Effector memory CD4-positive, alpha-beta T cell (primary cell): ENCODE measurements at regions not wholly inside any gene's neighbourhood (a gene's known extent, or its start where the extent isn't known, plus 50 kb on each side); places are given as distances from the start of the nearest gene placed in this dataset.

Experiments
- DNase-seq, 3 donors: peaks; one replicate each; pipeline ENCODE4 v3.0.0-alpha.2; 2020
- H3K27ac ChIP-seq: 2 replicates; pipeline ENCODE4 v1.7.0; 2013; ENCODE audit warnings: mild to moderate bottlenecking, low read length, moderate library complexity; ENCODE audit not compliant: insufficient read depth, poor library complexity, severe bottlenecking
- H3K27me3 ChIP-seq: replicated peaks from 2 replicates; pipeline ENCODE4 v1.7.0; 2013; ENCODE audit warnings: mild to moderate bottlenecking, low read length; ENCODE audit not compliant: insufficient read depth, control insufficient read depth, poor library complexity, severe bottlenecking
- H3K36me3 ChIP-seq: 2 replicates; pipeline ENCODE4 v1.7.0; 2013; ENCODE audit warnings: mild to moderate bottlenecking, low read length, moderate library complexity; ENCODE audit not compliant: control insufficient read depth, insufficient read depth
- H3K4me1 ChIP-seq: 2 replicates; pipeline ENCODE4 v1.7.0; 2013; ENCODE audit warnings: low read length, mild to moderate bottlenecking; ENCODE audit not compliant: control insufficient read depth, insufficient read depth, poor library complexity, severe bottlenecking
- H3K4me3 ChIP-seq: 2 replicates; pipeline ENCODE4 v1.7.0; 2013; ENCODE audit warnings: low read length, low read depth, mild to moderate bottlenecking; ENCODE audit not compliant: insufficient read depth, poor library complexity, severe bottlenecking
- H3K9me3 ChIP-seq: 2 replicates; pipeline ENCODE4 v1.7.0; 2013; ENCODE audit warnings: mild to moderate bottlenecking, low read length, moderate library complexity; ENCODE audit not compliant: control insufficient read depth

DNA sequence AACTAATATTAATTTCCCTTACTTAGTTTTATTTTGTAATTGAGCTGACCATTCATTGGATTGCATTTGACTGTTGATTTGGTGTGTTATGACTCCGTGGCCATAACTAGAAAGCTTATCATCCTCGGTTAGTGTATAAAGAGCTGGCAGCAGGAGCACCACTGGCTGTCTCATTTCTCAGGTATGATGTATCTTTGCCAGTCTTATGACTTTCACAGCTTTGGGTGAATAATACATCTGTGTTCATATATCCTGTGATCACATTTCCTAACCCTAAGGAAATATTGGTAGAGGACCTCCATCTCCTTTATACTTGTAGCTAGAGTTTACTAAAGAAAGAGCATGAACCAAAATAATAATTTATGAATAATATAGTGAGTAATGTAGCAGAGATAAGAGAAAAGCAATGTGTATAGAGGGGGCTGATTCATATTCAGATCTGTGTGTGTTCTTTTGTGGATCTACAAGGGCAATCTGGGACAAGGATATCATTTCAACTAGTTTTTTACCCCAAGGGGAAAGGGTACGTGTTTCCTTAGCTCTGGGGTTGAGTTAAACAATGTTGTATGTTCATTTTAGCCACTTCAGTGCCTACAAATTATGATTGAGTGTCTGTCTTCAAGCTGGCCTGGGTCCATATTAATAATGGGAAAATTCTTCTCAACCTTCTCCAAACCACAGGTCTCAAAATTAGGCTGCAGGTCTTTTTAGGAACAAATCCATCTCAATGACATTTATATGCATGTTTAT lies 901.7 kb downstream of the NTRK3 start:
- Histone ChIP-seq H3K27ac (no peak overlapping the region), H3K36me3 (no peaks in the 10 kb centered on the region), H3K4me3 (no peak overlapping the region), H3K27me3 (no peaks in the 10 kb centered on the region), H3K9me3 (no peaks in the 10 kb centered on the region), H3K4me1 (no peaks in the 10 kb centered on the region)
- DNase-seq = no peak

DNA sequence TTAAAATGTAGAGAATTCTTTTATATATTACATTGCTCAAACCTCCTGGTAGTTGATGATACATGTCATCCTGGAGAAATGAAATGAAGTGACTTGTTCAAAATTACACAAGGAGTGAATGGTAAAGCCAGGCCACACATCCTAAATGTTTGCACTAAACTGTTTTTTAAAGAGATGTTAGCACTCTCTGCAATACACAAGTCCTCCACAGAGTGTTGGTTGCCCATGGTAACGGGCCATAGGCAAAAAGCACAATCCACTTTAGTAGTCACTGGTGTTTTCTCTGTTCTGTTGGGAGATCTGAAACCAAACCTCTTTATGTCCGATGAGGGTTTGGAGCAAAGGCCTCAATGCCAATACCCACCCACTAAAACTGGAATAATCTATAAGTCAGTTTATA lies 907.4 kb downstream of the NTRK3 start:
- H3K27ac ChIP-seq = no peak overlapping the region
- H3K4me1 ChIP-seq = no peaks in the 10 kb centered on the region
- no peak for DNase-seq
- H3K9me3 ChIP-seq = no peaks in the 10 kb centered on the region
- no peak overlapping the region for H3K4me3 ChIP-seq
- no peaks in the 10 kb centered on the region for H3K27me3 ChIP-seq
- no peaks in the 10 kb centered on the region for H3K36me3 ChIP-seq

DNA sequence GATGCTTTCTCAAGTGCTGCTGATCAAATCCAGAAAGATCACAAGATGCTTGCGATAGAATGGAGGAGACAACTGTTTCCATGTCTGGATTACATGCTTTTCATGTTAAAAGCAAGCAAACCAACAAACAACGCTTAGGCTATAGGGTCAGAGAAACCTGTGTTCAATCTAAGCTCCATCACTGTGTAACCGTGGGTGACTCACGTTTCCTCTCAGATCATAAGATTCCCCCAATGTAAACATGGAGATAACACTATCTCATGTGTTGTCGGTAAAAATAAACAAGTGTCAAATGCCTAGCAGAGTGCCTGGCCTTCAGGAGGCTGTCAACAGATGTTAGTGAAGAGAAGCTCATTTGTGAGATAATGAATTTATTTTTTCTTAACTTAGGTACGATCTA lies 907.8 kb downstream of the NTRK3 start:
- no peaks in the 10 kb centered on the region for H3K4me1 ChIP-seq
- H3K27ac ChIP-seq = no peak overlapping the region
- no peak overlapping the region for H3K4me3 ChIP-seq
- no peak for DNase-seq
- H3K9me3 ChIP-seq = no peaks in the 10 kb centered on the region
- no peaks in the 10 kb centered on the region for H3K27me3 ChIP-seq
- H3K36me3 ChIP-seq = no peaks in the 10 kb centered on the region

DNA sequence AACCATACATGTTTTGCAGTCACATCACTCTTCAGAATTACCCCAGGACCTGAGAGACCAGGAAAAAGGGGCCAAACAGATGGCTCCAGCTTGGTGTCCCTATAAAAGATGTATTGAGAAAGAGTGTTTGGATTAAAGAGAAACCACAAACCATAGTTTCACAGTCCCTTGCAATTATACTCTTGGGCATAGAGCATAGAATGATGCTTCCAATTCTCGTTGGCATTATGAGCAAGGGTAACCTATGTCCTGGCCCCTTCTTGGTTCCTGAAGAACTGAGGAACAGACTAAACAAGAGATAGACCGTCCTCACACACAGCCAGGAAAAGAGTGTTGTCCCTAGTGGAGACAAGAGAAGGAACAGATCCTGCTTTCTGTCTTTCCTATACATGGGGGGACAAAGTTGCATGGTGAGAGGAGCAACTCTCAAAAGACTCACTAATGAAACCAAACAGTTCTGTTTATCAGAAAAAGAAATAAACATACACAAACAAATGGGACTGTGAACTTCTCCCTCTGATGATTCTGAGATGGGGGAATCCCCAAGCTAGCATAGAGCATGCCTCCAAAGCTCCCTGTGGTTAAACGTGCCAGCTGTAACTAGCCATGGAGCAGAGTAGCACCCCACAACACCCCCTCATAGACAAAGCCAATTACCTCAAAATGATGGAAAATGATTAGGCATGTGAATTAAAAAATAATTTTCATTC lies 908.6 kb downstream of the NTRK3 start:
- DNase-seq = no peak
- Histone ChIP-seq H3K4me1 (no peaks in the 10 kb centered on the region), H3K4me3 (no peak overlapping the region), H3K36me3 (no peaks in the 10 kb centered on the region), H3K27me3 (no peaks in the 10 kb centered on the region), H3K27ac (no peak overlapping the region), H3K9me3 (no peaks in the 10 kb centered on the region)

DNA sequence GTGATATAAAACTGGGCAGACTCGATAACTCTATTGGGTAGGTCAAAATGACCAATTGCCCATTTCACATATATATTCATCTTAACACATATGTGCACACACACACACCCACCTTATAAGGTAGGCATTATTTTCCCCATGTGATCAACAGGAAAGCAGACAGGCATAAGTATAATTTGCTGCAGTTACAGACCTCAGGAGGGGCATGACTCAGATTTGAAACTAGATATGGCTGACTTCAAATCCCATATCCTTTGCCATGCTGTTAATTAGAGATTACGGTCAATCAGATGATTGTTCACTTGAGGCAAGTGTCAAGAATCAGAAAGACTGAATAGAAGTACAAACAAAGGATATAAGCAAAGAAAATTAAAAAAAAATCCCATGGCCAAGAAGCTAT lies 910.6 kb downstream of the NTRK3 start:
- no peak overlapping the region for H3K27ac ChIP-seq
- no peaks in the 10 kb centered on the region for H3K9me3 ChIP-seq
- DNase-seq = no peak
- H3K4me1 ChIP-seq = no peaks in the 10 kb centered on the region
- no peaks in the 10 kb centered on the region for H3K27me3 ChIP-seq
- H3K4me3 ChIP-seq = no peak overlapping the region
- H3K36me3 ChIP-seq = no peaks in the 10 kb centered on the region

DNA sequence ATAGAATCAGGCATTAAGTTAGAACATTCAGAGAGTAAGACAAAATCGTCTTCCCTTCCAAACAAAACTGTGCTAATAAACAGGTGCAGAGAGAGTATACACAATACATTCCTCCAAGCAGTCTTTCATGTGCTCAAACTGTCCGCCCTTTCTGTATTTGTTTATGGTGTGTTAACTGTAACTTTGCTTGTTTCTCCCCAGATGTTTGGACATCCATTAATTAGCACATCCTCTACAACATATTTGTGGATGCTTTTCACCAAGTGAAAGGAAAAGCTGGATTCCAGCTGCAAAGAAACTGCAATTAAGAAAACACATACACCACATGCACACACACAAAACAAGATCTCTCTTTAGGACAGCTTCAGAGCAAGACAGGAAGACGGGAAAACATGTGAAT lies 912.6 kb downstream of the NTRK3 start:
- no peaks in the 10 kb centered on the region for H3K9me3 ChIP-seq
- no peak overlapping the region for H3K27ac ChIP-seq
- no peak for DNase-seq
- no peaks in the 10 kb centered on the region for H3K27me3 ChIP-seq
- no peaks in the 10 kb centered on the region for H3K36me3 ChIP-seq
- no peak overlapping the region for H3K4me3 ChIP-seq
- H3K4me1 ChIP-seq = no peaks in the 10 kb centered on the region

DNA sequence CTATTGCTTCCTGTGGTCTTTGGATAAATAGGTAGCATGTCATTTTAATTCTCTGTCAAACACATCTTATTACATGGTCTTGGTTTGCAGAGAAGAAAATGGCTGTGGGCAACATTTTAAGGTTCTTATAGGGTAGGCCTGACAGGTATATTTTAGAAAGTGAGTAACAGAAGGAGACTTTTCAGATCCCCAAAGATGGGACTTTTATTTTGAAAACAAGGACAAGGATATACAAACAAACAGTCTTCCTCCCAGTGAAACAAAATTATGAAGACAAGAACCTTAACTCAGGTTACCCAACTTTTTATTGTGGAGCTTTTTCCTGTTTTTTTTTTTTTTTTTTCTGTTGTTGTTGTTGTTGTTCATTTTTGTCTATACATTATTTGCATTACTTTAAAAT lies 916.2 kb downstream of the NTRK3 start:
- H3K4me3 ChIP-seq = no peak overlapping the region
- no peaks in the 10 kb centered on the region for H3K27me3 ChIP-seq
- no peaks in the 10 kb centered on the region for H3K36me3 ChIP-seq
- H3K4me1 ChIP-seq = no peaks in the 10 kb centered on the region
- no peak overlapping the region for H3K27ac ChIP-seq
- no peaks in the 10 kb centered on the region for H3K9me3 ChIP-seq
- DNase-seq = no peak

DNA sequence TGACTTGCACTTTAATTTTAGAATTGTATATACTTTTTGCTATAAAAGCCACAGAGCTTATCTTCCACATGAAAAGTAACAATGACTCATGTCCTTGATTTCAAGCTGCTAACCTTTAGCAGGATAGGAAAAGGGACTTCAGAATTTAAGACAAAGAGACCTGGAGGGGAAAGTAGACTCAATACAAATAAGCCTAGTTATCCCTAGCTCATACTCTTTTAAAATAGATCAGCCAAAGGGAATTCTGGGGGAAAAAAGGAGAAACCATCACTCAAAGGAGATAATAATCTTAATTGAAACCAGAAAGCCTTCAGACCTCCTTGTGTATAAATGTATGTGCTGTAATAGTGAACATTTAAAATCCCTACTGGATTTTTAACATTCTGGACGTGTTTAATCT lies 930.3 kb downstream of the NTRK3 start:
- H3K4me3 ChIP-seq = no peak overlapping the region
- no peaks in the 10 kb centered on the region for H3K4me1 ChIP-seq
- no peak for DNase-seq
- no peaks in the 10 kb centered on the region for H3K27me3 ChIP-seq
- no peaks in the 10 kb centered on the region for H3K36me3 ChIP-seq
- H3K27ac ChIP-seq = no peak overlapping the region
- H3K9me3 ChIP-seq = no peaks in the 10 kb centered on the region

DNA sequence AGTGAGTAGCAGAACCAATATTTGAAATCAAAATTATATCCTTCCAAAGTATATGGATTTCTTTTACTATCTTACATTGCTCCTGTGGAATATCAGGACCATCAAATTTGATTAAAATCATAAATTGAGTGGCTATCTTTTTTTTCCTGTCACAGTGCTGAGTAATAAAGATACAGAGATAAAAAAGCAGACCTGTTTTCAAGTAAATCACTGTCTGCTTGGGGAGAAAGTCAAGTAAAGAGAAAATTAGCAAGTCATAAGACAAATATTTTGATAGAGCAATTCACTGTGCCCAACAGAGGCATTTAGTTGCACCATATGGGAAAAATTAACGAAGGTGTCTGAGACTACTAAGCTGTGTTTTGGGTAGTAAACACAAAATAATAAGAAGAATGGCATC lies 933.7 kb downstream of the NTRK3 start:
- no peak for DNase-seq
- Histone ChIP-seq H3K27ac (no peak overlapping the region), H3K4me1 (no peaks in the 10 kb centered on the region), H3K9me3 (no peaks in the 10 kb centered on the region), H3K36me3 (no peaks in the 10 kb centered on the region), H3K4me3 (no peak overlapping the region), H3K27me3 (no peaks in the 10 kb centered on the region)

DNA sequence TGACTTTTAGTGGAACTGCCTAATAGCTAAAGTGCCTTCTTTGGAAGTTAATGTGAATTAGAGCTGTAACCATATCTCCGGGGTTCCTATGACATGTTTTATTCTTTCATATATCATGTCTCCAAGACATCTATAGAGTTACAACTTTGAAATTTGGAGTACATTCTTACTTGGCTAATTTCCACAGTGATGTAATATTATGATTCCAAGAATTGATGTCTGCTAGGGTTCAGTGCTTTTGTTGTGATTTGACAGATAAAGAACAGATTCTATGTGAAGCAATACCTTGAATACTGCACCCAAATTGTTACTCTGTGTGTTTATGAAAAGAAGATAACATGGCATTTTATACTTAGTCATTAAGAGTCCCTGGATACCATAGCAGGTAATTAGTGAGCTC lies 934.3 kb downstream of the NTRK3 start:
- DNase-seq = no peak
- no peak overlapping the region for H3K4me3 ChIP-seq
- H3K4me1 ChIP-seq = no peaks in the 10 kb centered on the region
- no peak overlapping the region for H3K27ac ChIP-seq
- H3K9me3 ChIP-seq = no peaks in the 10 kb centered on the region
- no peaks in the 10 kb centered on the region for H3K36me3 ChIP-seq
- no peaks in the 10 kb centered on the region for H3K27me3 ChIP-seq
